Trophoblast cell (in vitro differentiated cells and primary cell): ENCODE measurements at regions not wholly inside any gene's neighbourhood (a gene's known extent, or its start where the extent isn't known, plus 50 kb on each side); places are given as distances from the start of the nearest gene placed in this dataset.

Experiments
- DNase-seq, 2 donors: peaks; one replicate each; pipeline ENCODE4 v3.0.0-alpha.2; 2016
- H2AFZ ChIP-seq: 2 replicates; pipeline ENCODE4 v1.6.1; 2013; ENCODE audit warnings: low read length, moderate library complexity, mild to moderate bottlenecking; ENCODE audit not compliant: insufficient read depth, poor library complexity
- H2AK5ac ChIP-seq: 2 replicates; pipeline ENCODE4 v1.6.1; 2013; ENCODE audit warnings: mild to moderate bottlenecking, low read length
- H2BK120ac ChIP-seq: 2 replicates; pipeline ENCODE4 v1.6.1; 2013; ENCODE audit warnings: low read length, mild to moderate bottlenecking, moderate library complexity; ENCODE audit not compliant: insufficient read depth, poor library complexity
- H2BK12ac ChIP-seq: 2 replicates; pipeline ENCODE4 v1.6.1; 2013; ENCODE audit warnings: mild to moderate bottlenecking, low read length, moderate library complexity
- H2BK5ac ChIP-seq: 2 replicates; pipeline ENCODE4 v1.6.1; 2013; ENCODE audit warnings: low read length, low read depth, moderate library complexity, mild to moderate bottlenecking; ENCODE audit not compliant: poor library complexity
- H3K14ac ChIP-seq: 2 replicates; pipeline ENCODE4 v1.6.1; 2013; ENCODE audit warnings: mild to moderate bottlenecking, low read length
- H3K18ac ChIP-seq: 2 replicates; pipeline ENCODE4 v1.6.1; 2013; ENCODE audit warnings: mild to moderate bottlenecking, low read length
- H3K23ac ChIP-seq: 2 replicates; pipeline ENCODE4 v1.6.1; 2013; ENCODE audit warnings: low read length
- H3K27ac ChIP-seq: 2 replicates; pipeline ENCODE4 v1.5.1; 2013; ENCODE audit warnings: low read depth, mild to moderate bottlenecking, inconsistent platforms, low read length, moderate library complexity
- H3K27me3 ChIP-seq: 2 replicates; pipeline ENCODE4 v1.6.1; 2013; ENCODE audit warnings: inconsistent platforms, mild to moderate bottlenecking, low read length, moderate library complexity; ENCODE audit not compliant: insufficient read depth
- H3K36me3 ChIP-seq, 2 experiments: 1 replicate in 1 of 2; 2 replicates in 1 of 2; pipeline ENCODE4 v1.6.1; 2013; ENCODE audit warnings: low read length in 2 of 2, mild to moderate bottlenecking in 2 of 2, moderate library complexity in 1 of 2; ENCODE audit not compliant: insufficient read depth in 2 of 2, control insufficient read depth in 1 of 2
- H3K4ac ChIP-seq: 2 replicates; pipeline ENCODE4 v1.6.1; 2013; ENCODE audit warnings: low read depth, mild to moderate bottlenecking, low read length, moderate library complexity
- H3K4me1 ChIP-seq, 2 experiments: 1 replicate in 1 of 2; 2 replicates in 1 of 2; pipeline ENCODE4 v1.6.1; 2013; ENCODE audit warnings: low read length in 2 of 2, mild to moderate bottlenecking in 2 of 2, moderate library complexity in 1 of 2; ENCODE audit not compliant: insufficient read depth in 2 of 2, control insufficient read depth in 1 of 2
- H3K4me2 ChIP-seq: 2 replicates; pipeline ENCODE4 v1.6.1; 2013; ENCODE audit warnings: inconsistent platforms, mild to moderate bottlenecking, low read length, moderate library complexity
- H3K4me3 ChIP-seq: 2 replicates; pipeline ENCODE4 v1.5.1; 2013; ENCODE audit warnings: mild to moderate bottlenecking, low read depth, low read length, inconsistent platforms
- H3K79me1 ChIP-seq: one replicate; pipeline ENCODE4 v1.6.1; 2013; ENCODE audit warnings: low read length
- H3K79me2 ChIP-seq: 2 replicates; pipeline ENCODE4 v1.6.1; 2013; ENCODE audit warnings: low read length, mild to moderate bottlenecking; ENCODE audit not compliant: control insufficient read depth, insufficient read depth, poor library complexity
- H3K9ac ChIP-seq: 2 replicates; pipeline ENCODE4 v1.6.1; 2013; ENCODE audit warnings: mild to moderate bottlenecking, low read length
- H3K9me3 ChIP-seq: 2 replicates; pipeline ENCODE4 v1.6.1; 2013; ENCODE audit warnings: low read depth, mild to moderate bottlenecking, control low read depth, inconsistent platforms, low read length; ENCODE audit not compliant: insufficient read depth
- H4K12ac ChIP-seq: 2 replicates; pipeline ENCODE4 v1.6.1; 2013; ENCODE audit warnings: low read depth, mild to moderate bottlenecking, low read length, moderate library complexity
- H4K8ac ChIP-seq: 2 replicates; pipeline ENCODE4 v1.6.1; 2013; ENCODE audit warnings: low read depth, mild to moderate bottlenecking, low read length, moderate library complexity
- H4K91ac ChIP-seq: one replicate; pipeline ENCODE4 v1.6.1; 2013; ENCODE audit warnings: low read depth, mild to moderate bottlenecking, low read length, moderate library complexity
- WGBS: extraction: QIAGEN DNeasy Blood & Tissue Kit; methylation state at CpG from one replicate; pipeline ENCODE4 v1.1.7; 2013; ENCODE audit warnings: missing lambda C conversion rate; ENCODE audit not compliant: insufficient read length, insufficient coverage; ENCODE audit errors: extremely low coverage; 5-methylcytosine and 5-hydroxymethylcytosine counted together

- H3K23ac ChIP-seq = no peak overlapping the region
- no peak overlapping the region for H2BK12ac ChIP-seq
- no peak overlapping the region for H3K4ac ChIP-seq
- no peak overlapping the region for H3K4me3 ChIP-seq
- H2BK5ac ChIP-seq = no peak overlapping the region
- H3K4me1 ChIP-seq = no peaks in the 10 kb centered on the region
- H3K79me1 ChIP-seq = no peaks in the 10 kb centered on the region
- no peak overlapping the region for H4K8ac ChIP-seq
- H4K91ac ChIP-seq = no peak overlapping the region
- no peak overlapping the region for H3K18ac ChIP-seq
- no peak overlapping the region for H3K14ac ChIP-seq
- no CpG with 5 or more reads among the region's 2 CpGs for WGBS
- H2AFZ ChIP-seq = no peak overlapping the region
- H3K9me3 ChIP-seq = no peaks in the 10 kb centered on the region
- no peak overlapping the region for H3K4me2 ChIP-seq
- H3K79me2 ChIP-seq = no peaks in the 10 kb centered on the region
- H3K27me3 ChIP-seq = no peaks in the 10 kb centered on the region
- H3K27ac ChIP-seq = no peak overlapping the region
- H3K9ac ChIP-seq = no peak overlapping the region
- no peaks in the 10 kb centered on the region for H3K36me3 ChIP-seq
- DNase-seq = no peak
- H2BK120ac ChIP-seq = no peak overlapping the region
- H4K12ac ChIP-seq = no peak overlapping the region
- no peak overlapping the region for H2AK5ac ChIP-seq
These were observed 1010.3 kb upstream of the TSPY4 start for GRCh38 chrY:8326944-8327343.

GRCh38 chrY:8327708-8328354, 1009.4 kb upstream of the TSPY4 start:
- Histone ChIP-seq H3K36me3 (no peaks in the 10 kb centered on the region), H3K27me3 (no peaks in the 10 kb centered on the region), H3K4ac (no peak overlapping the region), H3K23ac (no peak overlapping the region), H3K4me1 (no peaks in the 10 kb centered on the region), H4K91ac (no peak overlapping the region), H3K4me3 (no peak overlapping the region), H3K9ac (no peak overlapping the region), H3K9me3 (no peaks in the 10 kb centered on the region), H4K12ac (no peak overlapping the region), H3K18ac (no peak overlapping the region), H2AFZ (no peak overlapping the region), H2BK5ac (no peak overlapping the region), H3K79me1 (no peaks in the 10 kb centered on the region), H4K8ac (no peak overlapping the region), H2BK120ac (no peak overlapping the region), H2BK12ac (no peak overlapping the region), H2AK5ac (no peak overlapping the region), H3K27ac (no peak overlapping the region), H3K14ac (no peak overlapping the region), H3K79me2 (no peaks in the 10 kb centered on the region), H3K4me2 (no peak overlapping the region)
- no peak for DNase-seq
- no CpG with 5 or more reads among the region's 1 CpG for WGBS

- Histone ChIP-seq H2BK12ac (no peak overlapping the region), H3K79me2 (no peaks in the 10 kb centered on the region), H3K4me1 (no peaks in the 10 kb centered on the region), H3K27ac (no peak overlapping the region), H3K9me3 (no peaks in the 10 kb centered on the region), H4K12ac (no peak overlapping the region), H3K9ac (no peak overlapping the region), H3K27me3 (no peaks in the 10 kb centered on the region), H3K4me3 (no peak overlapping the region), H2BK5ac (no peak overlapping the region), H4K8ac (no peak overlapping the region), H3K23ac (no peak overlapping the region), H2BK120ac (no peak overlapping the region), H3K79me1 (no peaks in the 10 kb centered on the region), H3K4ac (no peak overlapping the region), H2AK5ac (no peak overlapping the region), H2AFZ (no peak overlapping the region), H3K4me2 (no peak overlapping the region), H3K36me3 (no peaks in the 10 kb centered on the region), H3K18ac (no peak overlapping the region), H3K14ac (no peak overlapping the region), H4K91ac (no peak overlapping the region)
- DNase-seq = no peak
- no CpG with 5 or more reads among the region's 2 CpGs for WGBS
These were observed 1007.8 kb upstream of the TSPY4 start for GRCh38 chrY:8329431-8329830.

GRCh38 chrY:8329929-8330328, 1007.3 kb upstream of the TSPY4 start:
- no peak overlapping the region for H2BK12ac ChIP-seq
- H3K79me1 ChIP-seq = no peaks in the 10 kb centered on the region
- H3K9ac ChIP-seq = no peak overlapping the region
- H3K36me3 ChIP-seq = no peaks in the 10 kb centered on the region
- H4K91ac ChIP-seq = no peak overlapping the region
- H3K4me2 ChIP-seq = no peak overlapping the region
- H2AFZ ChIP-seq = no peak overlapping the region
- no peaks in the 10 kb centered on the region for H3K27me3 ChIP-seq
- no peak overlapping the region for H3K18ac ChIP-seq
- H2BK120ac ChIP-seq = no peak overlapping the region
- no peak overlapping the region for H3K4me3 ChIP-seq
- no peaks in the 10 kb centered on the region for H3K4me1 ChIP-seq
- no peak overlapping the region for H2BK5ac ChIP-seq
- no peak for DNase-seq
- no peak overlapping the region for H3K27ac ChIP-seq
- no peak overlapping the region for H4K8ac ChIP-seq
- no peaks in the 10 kb centered on the region for H3K79me2 ChIP-seq
- H4K12ac ChIP-seq = no peak overlapping the region
- no CpG with 5 or more reads among the region's 3 CpGs for WGBS
- H3K23ac ChIP-seq = no peak overlapping the region
- no peak overlapping the region for H2AK5ac ChIP-seq
- no peaks in the 10 kb centered on the region for H3K9me3 ChIP-seq
- H3K14ac ChIP-seq = no peak overlapping the region
- H3K4ac ChIP-seq = no peak overlapping the region
